GM21528 (cell line): ENCODE measurements at regions not wholly inside any gene's neighbourhood (a gene's known extent, or its start where the extent isn't known, plus 50 kb on each side); places are given as distances from the start of the nearest gene placed in this dataset.
"Not testable (repeated sequence)": the region's sequence is repeated elsewhere in the genome, so short reads cannot be mapped to it uniquely, and the experiment has no call there.

Source experiments
- ATAC-seq: cut with Tn5 transposase; IDR thresholded peaks from one replicate; pipeline ENCODE4 v1.9.1; 2021; ENCODE audit warnings: mild to moderate bottlenecking, moderate library complexity; ENCODE audit not compliant: unreplicated experiment, low FRiP score

DNA sequence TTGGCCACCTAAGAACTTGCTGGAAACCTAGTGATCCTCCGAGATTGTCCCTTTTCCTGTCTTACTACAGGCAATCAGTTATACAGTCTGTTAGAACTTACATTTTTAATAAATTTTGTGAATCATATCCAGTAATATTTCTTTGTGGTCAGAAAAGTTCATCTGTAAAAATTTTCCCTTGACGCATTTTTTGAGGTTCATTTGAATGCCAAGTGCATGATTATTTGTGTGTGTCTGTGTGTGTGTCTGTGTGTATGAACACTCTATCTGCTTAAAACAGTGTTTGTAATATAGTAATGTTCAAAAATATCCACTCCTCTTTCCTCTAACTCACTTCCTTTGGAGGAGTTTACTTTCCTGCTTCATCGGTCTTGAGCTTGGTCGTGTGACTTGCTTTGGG is 468.7 kb upstream of the FLRT2 start:
- ATAC-seq = no peak

- no peak for ATAC-seq
Observed at GRCh38 chr14:85063747-85064146, 466.2 kb upstream of the FLRT2 start.

DNA sequence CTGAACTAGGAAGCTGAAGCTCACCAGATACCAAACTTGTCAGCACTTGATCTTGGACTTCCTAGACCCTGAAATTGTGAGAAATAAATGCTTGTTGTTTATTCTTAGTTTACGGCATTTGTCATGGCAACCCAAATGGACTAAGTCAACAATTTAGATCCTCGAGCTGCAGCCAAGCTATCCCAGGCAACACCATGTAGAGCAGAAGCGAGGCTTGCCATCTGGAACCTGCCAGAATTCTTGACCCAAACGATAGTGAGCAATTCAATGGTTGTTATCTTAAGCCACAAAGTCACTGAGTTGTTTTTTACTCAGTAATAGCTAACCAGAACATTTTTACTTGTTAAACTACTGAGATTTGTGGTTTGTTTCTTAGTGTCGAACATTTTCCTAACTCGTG is 458.5 kb upstream of the FLRT2 start:
- ATAC-seq = no peak

DNA sequence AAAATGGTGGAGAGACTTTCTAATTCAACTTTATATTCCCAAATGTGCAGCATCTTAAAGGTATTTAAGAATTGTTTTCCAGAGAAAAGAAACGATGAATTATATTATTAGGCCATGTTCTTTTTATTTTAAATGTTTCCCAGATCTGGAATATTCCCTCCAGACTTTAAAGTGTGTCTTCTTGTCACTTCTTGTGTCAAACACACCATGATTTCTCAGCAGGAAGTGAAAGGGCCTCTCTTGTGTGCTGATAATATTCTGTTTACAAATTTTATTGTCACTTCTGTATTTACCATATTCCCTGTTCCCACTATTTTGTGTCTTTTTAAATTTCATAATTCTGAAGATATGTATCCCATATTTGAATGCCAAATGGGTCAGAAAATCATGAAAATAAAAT is 455.0 kb upstream of the FLRT2 start:
- no peak for ATAC-seq

DNA sequence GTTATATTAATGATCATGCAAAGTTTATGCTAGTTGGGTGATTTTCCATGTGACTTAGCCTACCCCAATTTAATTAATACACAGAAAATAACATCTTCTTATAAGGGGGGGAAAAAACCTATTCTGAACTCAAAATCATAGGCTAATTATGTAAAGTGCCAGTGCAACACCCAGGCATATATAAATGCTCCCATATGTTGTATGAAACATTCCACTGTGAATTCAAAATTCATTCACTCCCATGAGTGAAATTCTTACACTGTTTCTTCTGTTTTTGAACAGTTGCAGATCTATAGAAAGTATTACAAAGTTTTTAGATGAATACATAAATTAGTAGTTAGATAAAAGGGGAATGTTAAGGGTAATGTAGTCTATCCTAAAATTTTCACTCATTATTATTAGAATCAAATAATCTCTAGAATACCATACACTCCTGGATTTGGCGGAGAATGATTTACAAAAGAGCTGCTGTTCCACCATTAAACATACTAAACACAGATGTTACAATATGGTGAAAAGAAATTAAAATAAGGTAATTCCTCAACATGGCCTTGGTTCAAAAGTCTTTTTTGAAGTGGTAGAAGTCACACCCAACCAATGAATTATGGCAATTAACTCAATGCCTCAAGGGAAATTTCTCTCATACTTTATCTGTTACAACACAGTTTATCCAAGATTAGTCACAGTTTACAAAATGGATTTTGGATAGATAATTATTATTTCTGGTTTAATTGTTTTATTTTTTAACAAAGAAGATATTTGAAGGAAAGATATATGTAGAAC is 454.1 kb upstream of the FLRT2 start:
- ATAC-seq = no peak

DNA sequence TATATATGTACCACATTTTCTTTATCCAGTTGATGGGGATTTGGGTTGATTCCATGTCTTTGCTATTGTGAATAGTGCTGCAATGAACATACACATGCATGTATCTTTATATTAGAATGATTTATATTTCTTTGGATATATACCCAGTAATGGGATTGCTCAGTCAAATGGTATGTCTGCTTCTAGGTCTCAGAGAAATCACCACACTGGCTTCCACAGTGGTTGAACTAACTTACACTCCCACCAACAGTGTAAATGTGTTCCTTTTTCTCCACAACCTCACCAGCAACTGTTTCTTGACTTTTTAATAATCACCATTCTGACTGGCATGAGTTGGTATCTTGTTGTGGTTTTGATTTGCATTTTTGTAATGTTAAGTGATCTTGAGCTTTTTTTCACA is 452.2 kb upstream of the FLRT2 start:
- not testable (repeated sequence) for ATAC-seq

DNA sequence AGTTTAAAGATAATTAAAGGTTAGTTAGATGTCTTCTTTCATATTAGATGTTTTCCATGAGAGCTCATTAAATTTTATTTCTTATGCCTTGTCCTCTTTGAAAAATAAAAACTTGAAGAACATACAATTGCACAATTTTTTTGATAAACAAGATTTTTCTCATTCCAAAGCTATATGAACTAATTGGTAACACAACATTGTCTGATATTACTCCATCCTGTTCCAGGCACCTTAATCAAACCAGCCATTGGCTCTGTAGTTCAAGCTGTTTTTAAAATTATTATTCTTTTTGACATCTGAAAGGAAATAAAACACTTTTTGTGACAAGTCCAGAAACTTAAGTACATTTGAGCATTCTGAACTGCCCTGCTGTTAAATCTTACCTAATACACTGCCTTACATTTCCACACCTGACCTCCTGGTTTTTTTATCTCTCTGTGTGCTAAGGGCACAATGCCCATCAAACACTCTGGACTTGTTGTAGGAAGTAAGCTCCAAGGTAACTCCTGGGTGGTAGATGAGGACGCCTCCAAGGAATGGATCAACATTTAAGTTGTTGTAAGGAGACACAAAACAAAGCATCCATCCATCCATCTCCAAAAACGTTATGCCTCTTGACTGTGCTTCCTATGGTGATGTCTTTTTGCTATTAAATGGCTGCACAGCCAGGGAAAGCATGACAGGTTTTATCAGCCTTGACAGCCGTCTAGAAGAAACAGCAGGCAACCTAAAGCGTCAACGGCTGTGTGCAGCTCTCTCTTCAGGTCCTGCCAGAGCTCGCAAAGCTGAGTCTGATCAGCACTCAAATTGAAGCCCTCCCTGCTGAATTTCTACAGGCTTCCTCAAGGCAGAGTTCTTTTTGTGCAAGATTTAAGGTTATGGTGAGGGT is 449.9 kb upstream of the FLRT2 start:
- no peak for ATAC-seq

- no peak for ATAC-seq
Observed at GRCh38 chr14:85084344-85084743, 445.6 kb upstream of the FLRT2 start.

- ATAC-seq = no peak
Observed at GRCh38 chr14:85085981-85086380, 444.0 kb upstream of the FLRT2 start.

DNA sequence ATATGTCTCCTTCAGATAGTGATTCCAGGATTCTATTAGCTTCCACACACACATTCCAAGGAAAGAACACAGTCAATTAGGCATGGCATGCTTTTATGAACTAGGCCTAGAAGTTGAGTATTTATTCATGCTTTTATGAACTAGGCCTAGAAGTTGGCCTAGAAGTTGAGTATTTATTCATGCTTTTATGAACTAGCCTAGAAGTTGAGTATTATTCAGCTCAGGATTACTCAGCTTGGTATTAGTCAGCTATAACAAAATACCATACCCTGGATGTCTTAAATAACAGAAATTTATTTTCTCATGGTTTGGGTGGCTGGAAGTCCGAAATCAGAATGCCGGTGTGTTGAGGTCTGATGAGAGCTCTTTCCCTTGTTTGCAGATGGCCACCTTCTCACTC is 442.7 kb upstream of the FLRT2 start:
- ATAC-seq = no peak

DNA sequence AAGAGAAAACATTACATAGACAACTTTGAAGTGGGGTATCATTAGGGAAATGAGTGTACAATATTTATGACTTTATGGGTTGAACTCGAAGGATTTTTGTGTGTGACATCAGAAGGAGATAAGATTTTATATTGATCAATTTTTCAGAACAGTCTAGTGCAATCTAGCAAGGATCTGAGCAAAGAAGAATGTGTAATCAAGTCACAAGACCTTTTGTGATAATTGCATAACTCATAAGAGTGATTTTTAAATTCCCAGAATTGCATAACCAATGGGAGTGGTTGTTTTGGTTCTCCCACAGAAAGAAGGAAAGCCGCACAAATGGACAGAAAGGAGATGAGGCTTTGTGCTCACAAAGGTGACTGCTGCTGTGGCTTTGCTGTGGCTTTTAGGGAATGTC is 441.8 kb upstream of the FLRT2 start:
- no peak for ATAC-seq

GRCh38 chr14:85090681-85091080 is 439.3 kb upstream of the FLRT2 start:
- no peak for ATAC-seq

GRCh38 chr14:85093631-85094330 is 436.2 kb upstream of the FLRT2 start:
- no peak for ATAC-seq

- no peak for ATAC-seq
Observed at GRCh38 chr14:85102591-85102990, 427.4 kb upstream of the FLRT2 start.

- ATAC-seq = no peak
Observed at GRCh38 chr14:85106506-85106905, 423.4 kb upstream of the FLRT2 start.

DNA sequence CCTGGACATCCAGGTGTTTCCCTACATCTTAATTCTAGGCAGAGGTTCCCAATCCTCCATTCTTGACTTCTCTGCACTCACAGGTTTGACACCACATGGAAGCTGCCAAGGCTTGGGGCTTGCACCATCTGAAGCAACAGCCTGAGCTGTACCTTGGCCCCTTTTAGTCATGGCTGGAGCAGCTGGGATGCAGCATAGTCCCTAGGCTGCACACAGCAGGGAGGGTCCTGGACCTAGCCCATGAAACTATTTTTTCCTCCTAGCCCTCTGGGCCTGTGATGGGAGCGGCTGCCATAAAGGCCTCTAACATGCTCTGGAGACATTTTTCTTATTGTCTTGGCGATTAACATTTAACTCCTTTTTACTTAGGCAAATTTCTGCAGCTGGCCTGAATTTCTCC is 417.2 kb upstream of the FLRT2 start:
- ATAC-seq = no peak

DNA sequence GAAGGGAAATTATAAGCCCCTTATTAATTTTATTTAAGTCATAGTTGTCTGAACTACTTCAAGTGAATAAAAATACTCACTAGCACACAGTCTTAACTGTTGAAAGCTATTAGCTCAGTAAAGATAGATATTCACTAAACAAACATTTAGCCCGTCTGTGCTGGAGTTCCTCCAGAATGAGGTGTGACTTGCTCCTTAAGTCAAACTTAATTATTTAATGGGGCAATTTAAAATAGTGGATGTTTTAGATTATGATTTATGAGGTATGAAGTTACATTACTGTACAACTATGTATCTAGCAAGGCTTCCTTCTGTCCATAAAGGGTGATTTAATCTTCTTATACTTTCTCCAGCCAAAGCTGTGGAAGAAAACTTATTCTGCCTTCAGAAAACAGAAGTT is 414.0 kb upstream of the FLRT2 start:
- ATAC-seq = no peak

DNA sequence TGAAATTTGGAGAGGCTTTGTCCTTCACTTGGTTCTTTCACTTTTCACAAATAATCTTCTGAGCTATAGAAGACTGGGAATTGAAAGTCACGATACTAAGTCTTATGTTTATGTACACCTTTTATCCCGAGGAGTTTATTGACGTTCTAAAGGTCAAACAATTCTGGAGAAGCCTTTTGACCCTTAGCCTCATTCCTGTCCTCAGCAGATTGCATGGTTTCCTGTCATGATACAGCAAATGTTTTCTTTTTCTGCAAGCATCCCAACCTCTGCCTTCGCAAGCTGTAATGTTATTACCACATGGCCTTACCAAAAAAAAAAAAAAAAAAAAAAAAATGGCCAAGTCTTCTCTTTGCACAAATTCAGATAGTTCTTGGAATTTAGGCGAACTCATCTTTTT is 411.7 kb upstream of the FLRT2 start:
- no peak for ATAC-seq

DNA sequence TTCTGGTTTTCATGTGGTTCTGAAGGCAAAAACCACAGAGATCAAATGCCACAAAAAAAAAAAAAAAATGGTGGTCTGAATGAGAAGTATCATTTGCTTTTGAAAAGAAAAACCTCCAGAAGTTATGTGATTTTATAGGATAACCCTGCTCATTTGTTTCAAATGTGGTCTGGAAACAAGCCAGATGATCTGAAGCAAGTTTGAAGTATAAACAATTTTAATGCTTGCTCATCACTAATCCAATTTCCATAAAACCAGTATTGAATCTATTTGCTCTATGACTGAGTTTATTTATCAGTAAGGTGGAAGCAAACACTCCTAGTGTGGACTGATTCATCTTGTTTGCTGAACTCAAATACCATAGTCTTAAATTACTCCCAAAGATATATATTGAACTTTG is 407.3 kb upstream of the FLRT2 start:
- ATAC-seq = no peak

DNA sequence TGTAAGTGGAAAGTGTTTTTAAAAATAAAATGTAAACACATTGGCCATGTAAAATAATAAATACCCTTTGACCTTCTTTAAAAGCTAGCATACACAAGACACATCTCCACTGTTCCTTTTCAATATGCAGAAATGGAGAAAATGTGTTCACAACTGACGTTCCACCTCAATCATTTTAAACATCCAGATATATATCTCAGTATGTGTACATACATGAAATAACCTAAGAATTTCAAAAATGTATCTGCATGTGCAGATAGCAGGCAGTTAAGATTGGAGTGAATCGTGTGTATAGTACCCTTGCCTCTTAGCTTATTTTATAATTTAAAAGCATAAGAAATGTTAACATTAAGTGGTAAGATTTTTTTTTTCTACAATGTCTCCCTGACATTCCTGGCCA is 406.2 kb upstream of the FLRT2 start:
- ATAC-seq = no peak

DNA sequence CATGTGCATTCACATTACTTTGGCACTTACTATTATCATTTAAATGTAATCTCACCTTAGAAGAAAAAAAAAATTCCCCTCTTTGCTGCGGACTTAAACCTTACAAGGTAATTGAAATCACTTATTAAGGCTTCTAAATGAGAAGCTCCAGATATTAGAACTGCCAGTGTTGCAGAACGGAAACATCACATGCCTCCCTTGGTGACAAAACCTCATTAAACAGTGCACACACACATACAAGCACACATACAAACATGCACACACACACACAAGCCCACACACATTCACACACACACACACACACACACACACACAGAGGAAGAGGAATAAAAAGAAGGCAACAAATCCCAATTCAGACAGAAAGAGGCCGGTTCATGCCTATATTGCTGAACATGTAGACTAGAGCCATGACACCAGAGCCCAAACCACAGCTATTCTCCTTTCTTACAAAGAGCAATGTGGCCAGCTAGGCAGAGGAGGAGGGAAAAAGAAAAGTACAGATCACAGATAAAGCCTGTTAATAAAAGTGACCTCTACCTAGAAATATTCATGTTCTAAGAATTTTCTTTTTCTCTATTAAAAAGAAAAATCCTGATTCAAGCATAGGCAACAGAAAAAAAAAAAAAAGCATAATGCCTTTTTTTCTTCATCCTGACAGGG is 405.2 kb upstream of the FLRT2 start:
- no peak for ATAC-seq
